K562 (cell line): ENCODE measurements at regions not wholly inside any gene's neighbourhood (a gene's known extent, or its start where the extent isn't known, plus 50 kb on each side); places are given as distances from the start of the nearest gene placed in this dataset.

ENCODE experiments used
- ATAC-seq: fragments of 200-7000 bp; cut with Tn5 transposase; 3 replicates; pipeline ENCODE4 v1.9.1; 2020; ENCODE audit warnings: moderate library complexity
- BruUV-seq: library from RNA; stranded (reverse); fragments of 400-500 nt; replicated peaks from 2 replicates; lab custom pipeline; 2021; lab: Mats Ljungman, UMichigan
- CTCF ChIA-PET: fragments of 300-600 bp; formaldehyde crosslinking; extraction: SDS; loops from one replicate; lab custom pipeline; 2021; ENCODE audit warnings: low intra/inter-chr PET ratio; lab: Yijun Ruan, JAX
- POLR2A ChIA-PET: fragments of 300-600, 350-650 bp; sonication (Branson Sonifier 250); formaldehyde crosslinking; extraction: SDS; loops from one replicate; lab custom pipeline; 2021; ENCODE audit warnings: antibody characterized with exemption, inconsistent platforms; lab: Yijun Ruan, JAX
- DNase-seq, 4 experiments: peaks; one replicate each; pipeline versions ENCODE4 v3.0.0 to v3.0.0-alpha.2; 2011 to 2018; ENCODE audit warnings: low spot score in 3 of 4, mixed read lengths in 3 of 4; ENCODE audit errors: extremely low read depth in 1 of 4
- FAIRE-seq: peaks from 2 replicates; lab custom pipeline; 2011; peaks lifted over from hg19 to GRCh38; lab: Jason Lieb, UNC
- H2AFZ ChIP-seq: 2 replicates; pipeline ENCODE4 v1.6.0; 2011; ENCODE audit warnings: low read depth, low read length, control low read depth, inconsistent platforms
- H3K27ac ChIP-seq: fragments of 200-600 bp; 3 replicates; pipeline ENCODE4 v1.8.0; 2011; ENCODE audit warnings: low read depth, mild to moderate bottlenecking, control low read depth, inconsistent platforms, low read length, moderate library complexity, mixed read lengths; ENCODE audit errors: extremely low read depth
- H3K27me3 ChIP-seq, 2 experiments: fragments of 300-600 bp in 1 of 2; 2 replicates in 1 of 2; 3 replicates in 1 of 2; pipeline versions ENCODE4 v1.6.0 to v1.8.0; 2011; ENCODE audit warnings: inconsistent platforms in 2 of 2, low read length in 2 of 2, mild to moderate bottlenecking in 1 of 2, mixed read lengths in 1 of 2, moderate library complexity in 1 of 2; ENCODE audit not compliant: control insufficient read depth in 2 of 2, insufficient read depth in 2 of 2
- H3K36me3 ChIP-seq: fragments of 300-600 bp; 3 replicates; pipeline ENCODE4 v1.8.0; 2011; ENCODE audit warnings: mild to moderate bottlenecking, low read length, inconsistent platforms; ENCODE audit not compliant: control insufficient read depth, insufficient read depth
- H3K4me1 ChIP-seq, 2 experiments: fragments of 200-600 bp in 1 of 2; replicated peaks in 1 of 2; 2 replicates in 1 of 2; 3 replicates in 1 of 2; pipeline versions ENCODE4 v1.5.1 to v1.8.0; 2011; ENCODE audit warnings: inconsistent platforms in 2 of 2, low read length in 2 of 2, mild to moderate bottlenecking in 1 of 2, mixed read lengths in 1 of 2, moderate library complexity in 1 of 2; ENCODE audit not compliant: control insufficient read depth in 2 of 2, insufficient read depth in 2 of 2
- H3K4me2 ChIP-seq: 2 replicates; pipeline ENCODE4 v1.6.1; 2011; ENCODE audit warnings: low read length, control low read depth, inconsistent platforms, mixed read lengths; ENCODE audit not compliant: insufficient read depth
- H3K4me3 ChIP-seq: fragments of 200-600 bp; sonication (generic), shearing (Covaris generic); 2 replicates; pipeline ENCODE4 v1.5.1; 2016; ENCODE audit warnings: control low read depth, inconsistent platforms
- H3K79me2 ChIP-seq: fragments of 200-600 bp; 3 replicates; pipeline ENCODE4 v1.8.0; 2011; ENCODE audit warnings: low read length, inconsistent platforms; ENCODE audit not compliant: control insufficient read depth, insufficient read depth
- H3K9ac ChIP-seq, 2 experiments: 2 replicates each; pipeline versions ENCODE4 v1.6.0 to v1.6.1; 2011; ENCODE audit warnings: low read depth in 2 of 2, low read length in 2 of 2, control low read depth in 1 of 2, inconsistent platforms in 1 of 2, mild to moderate bottlenecking in 1 of 2, mixed read lengths in 1 of 2; ENCODE audit not compliant: insufficient read depth in 1 of 2
- H3K9me1 ChIP-seq: one replicate; pipeline ENCODE4 v1.6.0; 2011; ENCODE audit warnings: inconsistent platforms, mild to moderate bottlenecking, low read length, moderate library complexity; ENCODE audit not compliant: control insufficient read depth, insufficient read depth
- H3K9me3 ChIP-seq: replicated peaks from 2 replicates; pipeline ENCODE4 v1.5.1; 2011; ENCODE audit warnings: low read depth, low read length, inconsistent platforms; ENCODE audit not compliant: control insufficient read depth, insufficient read depth
- H4K20me1 ChIP-seq: replicated peaks from 2 replicates; pipeline ENCODE4 v1.6.1; 2011; ENCODE audit warnings: low read length, inconsistent platforms, mixed read lengths; ENCODE audit not compliant: control insufficient read depth, insufficient read depth
- C11orf30 ChIP-seq: fragments of 450-650 bp; IDR thresholded peaks from 2 replicates; pipeline ENCODE4 v1.6.1; 2016; ENCODE audit warnings: low read depth, mild to moderate bottlenecking
- CEBPB ChIP-seq: fragments of 450-650 bp; IDR thresholded peaks from 2 replicates; pipeline ENCODE4 v1.6.1; 2016; ENCODE audit warnings: missing genetic modification characterization, missing compliant biosample characterization
- MAFF ChIP-seq: IDR thresholded peaks from 2 replicates; pipeline ENCODE4 v1.6.1; 2012; ENCODE audit warnings: low read length, improper control_type of control experiment
- MAFG ChIP-seq: fragments of 450-650 bp; conservative IDR thresholded peaks from 2 replicates; pipeline ENCODE4 v1.6.1; 2016; ENCODE audit warnings: missing genetic modification characterization, missing compliant biosample characterization
- MAFK ChIP-seq: IDR thresholded peaks from 2 replicates; pipeline ENCODE4 v1.6.1; 2011; ENCODE audit warnings: low read length, improper control_type of control experiment
- MAZ ChIP-seq, 2 experiments: fragments of 450-650 bp in 1 of 2; sonication (generic) in 1 of 2; formaldehyde crosslinking; IDR thresholded peaks in 1 of 2; conservative IDR thresholded peaks in 1 of 2; 2 replicates each; pipeline versions ENCODE4 v1.4.0 to v1.5.0; 2020; ENCODE audit warnings: mild to moderate bottlenecking in 1 of 2, missing genetic modification reagents in 1 of 2
- PHF20 ChIP-seq: fragments of 450-650 bp; IDR thresholded peaks from 2 replicates; pipeline ENCODE4 v1.6.1; 2018; ENCODE audit not compliant: partially characterized antibody
- SMARCA5 ChIP-seq: fragments of 450-650 bp; IDR thresholded peaks from 2 replicates; pipeline ENCODE4 v1.6.1; 2016
- ZFP1 ChIP-seq: fragments of 450-650 bp; formaldehyde crosslinking; IDR thresholded peaks from 2 replicates; pipeline ENCODE4 v1.4.0; 2020; ENCODE audit warnings: mild to moderate bottlenecking, mixed read lengths
- ZKSCAN3 ChIP-seq: fragments of 250-450 bp; sonication (Bioruptor Pico); IDR thresholded peaks from 2 replicates; pipeline ENCODE4 v1.4.0; 2020
- ZNF316 ChIP-seq: fragments of 450-650 bp; IDR thresholded peaks from 2 replicates; pipeline ENCODE4 v1.6.1; 2016
- ZNF778 ChIP-seq: fragments of 450-650 bp; formaldehyde crosslinking; IDR thresholded peaks from 2 replicates; pipeline ENCODE4 v1.4.0; 2020; ENCODE audit warnings: mild to moderate bottlenecking, moderate library complexity
- WGBS: fragments of 100-300 bp; shearing (Covaris generic); methylation state at CpG from one replicate; pipeline ENCODE4 v1.1.6; 2016; ENCODE audit warnings: low coverage, mixed read lengths; ENCODE audit not compliant: insufficient coverage; ENCODE audit errors: missing lambda C conversion rate; 5-methylcytosine and 5-hydroxymethylcytosine counted together
- in situ Hi-C: fragments of 300-500 bp; cut with MboI; formaldehyde crosslinking; loops from 4 replicates; pipeline ENCODE4 v1.15.0; 2018; ENCODE audit warnings: inconsistent platforms, mixed read lengths
- intact Hi-C: fragments of 100-400 bp; cut with micrococcal nuclease; formaldehyde crosslinking; loops from 2 replicates; pipeline ENCODE4 v1.14.2; 2022

DNA sequence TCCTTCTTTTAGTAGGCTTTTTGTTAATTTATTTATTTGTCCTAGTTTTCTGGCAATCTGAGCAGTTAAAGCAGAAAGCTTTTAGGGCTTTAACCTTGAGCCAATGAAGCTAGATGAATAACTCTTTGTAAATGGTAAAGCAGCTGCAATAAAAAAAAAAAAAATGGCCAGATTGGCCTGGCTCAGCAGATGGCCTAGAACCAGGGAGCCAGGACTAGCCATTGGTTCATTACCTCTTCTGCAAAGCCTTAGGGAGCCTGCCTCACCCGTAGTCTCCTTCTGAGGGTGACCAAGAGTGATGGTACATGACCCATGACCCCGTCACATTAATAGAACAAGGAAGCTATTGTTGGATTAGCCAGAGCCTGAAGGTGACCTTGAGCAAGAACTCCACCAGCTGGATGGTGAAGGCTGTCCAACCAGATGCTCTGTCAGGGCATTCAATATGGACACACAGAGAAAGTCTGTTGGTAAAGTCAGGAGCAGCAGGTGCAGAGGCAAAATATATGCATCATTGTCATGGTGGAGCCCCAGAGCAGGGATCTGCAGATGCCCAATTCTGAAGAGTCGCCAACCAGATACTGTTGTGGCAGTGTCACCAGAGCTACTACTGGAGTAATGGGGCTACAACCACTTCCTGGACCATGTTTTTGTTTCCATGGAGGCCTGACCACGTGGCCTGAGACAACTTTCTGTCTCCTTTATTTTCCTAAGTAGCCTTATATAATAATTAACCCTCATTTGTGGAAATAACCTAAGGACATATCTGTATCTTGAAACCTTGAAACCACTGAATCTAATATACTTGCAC, 100.7 kb downstream of the MTX3 start:
- 0% methylated on average over 4 of the region's 4 CpGs for whole genome bisulfite sequencing
- CTCF ChIA-PET, result interaction anchor here (0.6 kb wide), 1 partner anchor 422 kb away, joined by 5 read pairs; no protein-coding TSS in a partner anchor
- intact Hi-C loops (no loop called here), in situ Hi-C loops (no loop called here)
- no peak overlapping the region for H3K9ac ChIP-seq
- no peaks in the 10 kb centered on the region for H3K79me2 ChIP-seq
- H3K27ac ChIP-seq, result no peak overlapping the region
- H4K20me1 ChIP-seq, result no peaks in the 10 kb centered on the region
- no peak overlapping the region for H2AFZ ChIP-seq
- H3K4me3 ChIP-seq, result no peak overlapping the region
- H3K9me3 ChIP-seq, result no peaks in the 10 kb centered on the region
- no peaks in the 10 kb centered on the region for H3K36me3 ChIP-seq
- no TSS peak for BruUV-seq
- H3K9me1 ChIP-seq, result no peaks in the 10 kb centered on the region
- H3K4me2 ChIP-seq, result no peak overlapping the region
- FAIRE-seq (no peak), DNase-seq (no peak), ATAC-seq (no peak)
- POLR2A ChIA-PET, result interaction anchor here (1.6 kb wide), 1 partner anchor 10 kb away, joined by 3 read pairs; no protein-coding TSS in a partner anchor
- peaks cover 3 to 11% of the 10 kb centered on the region in 2 experiments; a peak in 3 of 5 replicates for H3K27me3 ChIP-seq
- TF ChIP-seq PHF20, result no peak
- TF ChIP-seq MAZ (CRISPR knock-in tag; conservative IDR thresholded peaks at IDR 0.05 in 1 of 2, IDR thresholded peaks at IDR 0.05 in 1 of 2), result no peak
- no peak for TF ChIP-seq SMARCA5
- no peak for TF ChIP-seq ZNF778
- TF ChIP-seq CEBPB (tag), result no peak
- H3K4me1 ChIP-seq, result no peaks in the 10 kb centered on the region

DNA sequence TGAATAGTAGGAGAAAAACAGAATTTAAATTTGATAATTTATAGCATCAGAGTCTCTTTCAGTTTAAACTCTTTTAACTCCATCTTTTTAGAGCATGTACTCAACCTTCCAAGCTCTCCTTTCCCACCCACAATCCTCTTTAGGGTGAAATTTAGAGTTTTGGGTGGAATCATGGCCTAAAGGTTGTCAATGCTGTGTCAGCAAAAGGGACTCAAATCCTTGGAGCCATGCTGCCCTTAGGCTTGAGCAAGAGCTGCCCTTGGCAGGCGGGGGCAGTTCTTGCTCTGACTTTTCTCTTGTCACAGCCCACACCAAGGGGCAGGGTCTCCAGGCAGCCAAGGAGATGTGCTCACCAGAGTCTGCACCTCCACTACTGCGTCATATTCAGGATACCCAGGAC, 102.4 kb downstream of the MTX3 start:
- POLR2A ChIA-PET, result no interaction called here
- no peaks in the 10 kb centered on the region for H3K79me2 ChIP-seq
- no peak overlapping the region for H3K9ac ChIP-seq
- WGBS, result 0% methylated on average over 2 of the region's 2 CpGs
- H3K27ac ChIP-seq, result no peak overlapping the region
- no TSS peak for BruUV-seq
- H3K9me3 ChIP-seq, result no peaks in the 10 kb centered on the region
- CTCF ChIA-PET, result no interaction called here
- DNase-seq (no peak), ATAC-seq (no peak), FAIRE-seq (no peak)
- no peak overlapping the region for H2AFZ ChIP-seq
- H3K4me2 ChIP-seq, result no peak overlapping the region
- H4K20me1 ChIP-seq, result no peaks in the 10 kb centered on the region
- peak; percentile 27; the same call in 1 of the 2 replicates for TF ChIP-seq C11orf30
- TF ChIP-seq ZKSCAN3 (CRISPR knock-in tag), result no peak
- peak; percentile 55 for TF ChIP-seq ZNF316
- TF ChIP-seq MAFG, result peak; percentile 24; the same call in 1 of the 2 replicates
- TF ChIP-seq ZFP1, result no peak
- TF ChIP-seq MAFF, result peak; percentile 52
- peak; percentile 65 for TF ChIP-seq MAFK
- no peaks in the 10 kb centered on the region for H3K4me1 ChIP-seq
- H3K27me3 ChIP-seq, result peaks cover 3 to 11% of the 10 kb centered on the region in 2 experiments; a peak in 3 of 5 replicates
- in situ Hi-C loops, result no loop called here
- no peaks in the 10 kb centered on the region for H3K36me3 ChIP-seq
- no peaks in the 10 kb centered on the region for H3K9me1 ChIP-seq
- intact Hi-C loops, result no loop called here
- no peak overlapping the region for H3K4me3 ChIP-seq
